Daoy (cell line): ENCODE measurements at regions not wholly inside any gene's neighbourhood (a gene's known extent, or its start where the extent isn't known, plus 50 kb on each side); places are given as distances from the start of the nearest gene placed in this dataset.

ENCODE experiments used
- DNase-seq: peaks from one replicate; pipeline ENCODE4 v3.0.0-alpha.2; 2015; ENCODE audit warnings: low read depth

DNA sequence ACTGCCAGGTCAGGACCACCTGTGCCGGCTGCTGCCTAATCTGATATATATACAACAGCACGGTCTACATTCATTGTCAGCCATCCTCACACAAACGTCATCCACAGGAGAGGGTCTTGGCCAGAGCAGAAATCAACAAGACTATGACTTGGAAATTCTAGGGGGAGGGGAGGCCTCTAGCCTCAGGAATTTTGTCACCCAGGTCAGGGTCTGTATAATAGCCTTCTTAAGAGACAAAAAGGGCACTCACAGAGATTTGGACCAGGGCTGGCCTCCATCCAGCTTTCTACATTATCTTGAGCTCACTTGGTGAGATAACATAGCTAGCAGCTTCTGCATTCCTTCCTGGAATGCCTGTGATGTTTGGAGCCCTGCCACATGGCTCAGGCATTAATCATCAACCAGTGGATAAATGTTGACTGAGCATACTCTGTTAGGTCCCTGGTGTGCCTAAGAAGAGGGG lies 50.4 kb upstream of the CTIF start:
- peak; percentile 92 for DNase-seq

DNA sequence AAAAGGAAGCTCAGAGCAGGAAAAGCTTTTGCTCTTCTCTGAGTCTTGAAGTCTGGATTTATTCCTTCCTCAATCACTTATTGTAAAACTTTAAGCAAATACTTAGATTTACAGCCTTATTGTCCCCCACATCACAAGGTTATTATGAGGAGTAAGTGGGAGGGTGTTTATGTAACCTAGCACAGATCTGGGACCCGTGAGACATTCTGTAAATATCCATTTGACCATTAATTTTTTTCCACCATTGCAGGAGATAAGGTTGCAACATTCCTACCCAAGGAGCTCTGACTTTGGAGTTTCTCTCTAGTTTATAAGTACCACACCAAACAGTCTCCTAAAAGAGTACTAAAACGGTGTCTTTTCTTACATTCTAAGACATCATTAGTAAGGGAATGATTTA lies 52.1 kb upstream of the CTIF start:
- DNase-seq, result peak; percentile 26

DNA sequence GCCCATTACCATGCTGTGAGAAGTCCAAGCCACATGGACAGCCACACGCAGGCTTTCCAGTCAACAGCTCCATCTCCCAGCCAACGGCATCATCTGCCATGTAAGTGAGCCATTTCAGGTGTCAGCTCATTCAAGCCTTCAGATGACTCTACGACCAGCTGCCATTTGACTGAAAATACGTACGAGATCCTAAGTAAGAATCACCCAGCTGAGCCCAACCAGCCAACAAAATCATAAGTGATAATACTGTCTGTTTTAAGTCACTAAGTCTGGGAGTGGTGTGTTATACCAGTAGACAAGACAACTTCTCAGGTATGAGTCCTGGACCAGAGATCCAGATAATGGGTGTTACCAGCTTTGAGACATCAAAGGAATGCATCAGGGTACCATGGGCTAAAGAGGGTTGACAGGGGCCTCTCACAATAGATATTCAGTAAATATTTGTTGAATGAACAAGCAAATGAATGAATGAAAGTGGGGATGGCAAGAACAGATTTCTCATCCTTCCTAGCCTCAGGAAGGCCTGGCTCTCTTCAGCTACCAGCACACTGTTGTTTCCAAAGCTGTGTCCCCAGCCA lies 52.9 kb upstream of the CTIF start:
- DNase-seq, result no peak

DNA sequence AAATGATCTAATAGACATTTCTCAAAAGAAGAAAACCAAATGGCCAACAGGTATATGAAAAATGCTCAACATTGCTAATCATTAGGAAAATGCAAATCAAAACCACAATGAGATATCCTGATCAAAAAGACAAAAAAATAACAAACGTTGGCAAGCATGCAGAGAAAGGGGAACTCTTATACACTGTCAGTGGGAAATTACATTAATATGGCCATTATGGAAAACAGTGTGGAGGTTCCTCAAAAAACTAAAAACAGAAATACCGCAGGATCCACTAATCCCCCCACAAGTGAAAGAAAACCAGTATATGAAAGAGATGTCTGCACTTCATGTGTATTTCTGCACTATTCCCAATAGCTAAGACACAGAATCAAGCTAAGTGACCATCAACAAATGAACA lies 57.7 kb upstream of the CTIF start:
- DNase-seq, result no peak

DNA sequence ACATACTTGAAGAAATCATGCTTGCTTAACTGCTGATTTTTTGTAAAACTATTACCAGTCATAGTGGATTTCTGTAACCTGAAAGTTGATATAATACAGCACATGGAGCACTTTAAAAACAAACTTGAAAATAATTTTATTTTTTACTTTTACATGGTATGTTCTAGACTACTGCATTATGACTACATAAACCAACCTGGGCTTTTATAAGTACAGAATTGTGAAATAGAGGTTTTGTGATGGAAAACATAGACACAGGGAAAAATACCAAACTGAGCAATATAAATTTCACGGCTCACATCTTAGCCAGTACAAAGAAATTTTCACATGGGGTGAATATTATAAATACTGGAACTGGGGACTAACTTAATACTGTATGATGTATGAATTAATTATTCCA lies 59.3 kb upstream of the CTIF start:
- no peak for DNase-seq

DNA sequence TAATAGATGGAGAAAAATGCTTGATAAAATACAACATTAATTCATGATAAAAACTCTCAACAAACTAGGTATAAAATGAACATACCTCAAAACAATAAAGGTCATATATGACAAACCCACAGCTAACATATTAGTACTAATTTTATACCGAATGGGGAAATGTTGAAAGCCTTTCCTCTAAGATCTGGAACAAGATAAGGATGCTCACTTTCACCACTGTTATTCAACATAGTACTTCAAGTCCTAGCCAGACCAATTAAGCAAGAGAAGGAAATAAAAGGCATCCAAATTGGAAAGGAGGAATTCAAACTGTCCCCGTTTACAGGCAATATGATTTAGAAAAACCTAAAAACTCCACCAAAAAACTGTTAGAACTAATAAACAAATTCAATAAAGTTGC lies 61.5 kb upstream of the CTIF start:
- DNase-seq, result no peak

DNA sequence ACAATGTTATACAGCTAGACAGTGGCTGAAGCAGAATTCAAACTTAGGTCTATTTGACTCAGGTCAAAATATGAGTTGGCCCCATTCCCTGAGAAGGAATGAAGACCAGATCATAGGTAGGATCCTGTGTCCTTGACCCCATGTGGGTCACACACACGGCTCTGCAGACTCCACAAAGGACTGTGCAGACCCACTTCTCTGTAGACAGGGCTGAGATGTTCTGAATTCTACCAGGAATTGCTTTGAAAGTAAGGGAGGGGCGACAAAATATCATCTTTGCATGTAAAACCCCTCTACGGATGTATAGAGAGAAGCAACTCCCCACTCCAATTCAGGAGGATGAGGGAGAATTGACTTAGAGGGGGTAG lies 62.3 kb upstream of the CTIF start:
- no peak for DNase-seq

DNA sequence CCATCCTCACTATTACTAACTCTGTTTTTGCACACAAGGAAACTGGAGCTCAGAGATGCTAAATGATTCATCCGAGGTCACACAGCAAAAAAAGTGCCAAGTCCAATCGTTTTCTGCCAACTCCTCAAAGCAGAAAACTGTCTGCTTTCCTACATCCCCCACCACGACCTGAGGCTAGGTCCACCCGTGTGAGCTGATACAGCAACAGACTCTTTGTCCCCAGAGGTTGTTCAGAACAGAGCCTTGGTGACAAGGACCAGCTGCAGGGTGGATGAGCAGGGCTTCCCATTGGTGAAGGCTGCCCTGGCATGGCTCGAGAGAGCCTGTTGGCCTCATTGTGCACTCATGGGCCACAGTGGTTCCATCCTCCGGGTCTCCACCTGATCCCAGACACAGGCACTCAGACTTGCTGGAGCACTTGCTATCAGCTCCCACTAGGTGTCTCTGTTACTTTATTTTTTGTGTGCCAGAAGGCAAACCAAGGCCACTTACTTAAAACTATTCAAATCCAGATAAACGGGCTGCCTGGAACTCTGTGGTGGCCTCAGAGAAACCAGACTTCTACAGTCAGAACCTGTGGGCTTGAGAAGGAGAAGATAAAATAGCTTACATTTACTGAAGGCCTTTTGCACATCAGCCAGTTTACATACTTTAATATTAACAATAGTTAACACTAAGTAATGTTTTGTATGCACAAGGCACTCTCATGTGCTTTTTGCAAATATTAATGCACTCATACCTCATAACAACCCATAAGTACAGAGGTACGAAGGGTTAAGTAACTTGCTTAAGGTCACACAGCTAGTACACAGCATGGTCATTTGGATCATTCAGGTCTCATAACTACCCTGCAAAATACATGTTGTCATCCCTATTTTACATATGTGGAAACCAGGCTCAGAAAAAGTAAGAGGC lies 62.9 kb upstream of the CTIF start:
- peak; percentile 55 for DNase-seq

DNA sequence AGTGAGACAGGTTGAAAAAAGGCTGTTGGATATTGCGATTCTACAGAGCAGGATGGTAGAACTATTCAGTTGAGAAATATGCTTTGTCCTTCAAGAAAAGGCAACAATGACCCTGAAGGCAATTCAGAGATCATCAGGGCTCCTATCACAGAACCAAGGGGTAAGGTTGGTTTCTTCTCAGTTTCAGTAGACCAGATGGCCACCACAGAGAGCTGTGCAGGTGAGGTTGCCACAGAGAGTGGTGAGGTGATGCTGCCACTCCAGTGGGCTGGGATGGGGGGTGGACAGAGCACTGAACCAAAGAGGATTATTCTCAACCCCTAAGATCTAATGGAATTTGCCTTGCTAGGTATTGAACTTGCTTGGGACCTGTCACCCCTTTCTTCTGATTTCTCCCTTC lies 64.6 kb upstream of the ZBTB7C start:
- DNase-seq, result no peak

DNA sequence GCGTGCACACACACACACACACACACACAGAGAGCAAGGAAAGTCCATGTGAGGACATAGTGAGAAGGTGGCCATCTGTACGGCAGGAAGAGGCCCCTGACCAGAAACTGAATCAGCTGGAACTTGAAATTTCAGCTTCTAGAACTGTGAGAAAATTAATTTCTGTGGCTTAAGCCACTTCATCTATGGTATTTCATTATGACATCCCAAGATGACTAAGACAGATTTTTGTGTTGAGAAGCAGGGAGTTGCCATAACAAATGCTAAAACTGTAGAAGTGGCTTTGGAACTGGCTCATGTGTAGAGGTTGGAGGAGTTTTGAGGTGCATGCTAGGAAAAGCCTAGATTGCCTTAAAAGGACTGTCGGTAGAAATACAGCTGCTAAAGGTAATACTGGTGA lies 63.4 kb upstream of the ZBTB7C start:
- DNase-seq, result no peak

DNA sequence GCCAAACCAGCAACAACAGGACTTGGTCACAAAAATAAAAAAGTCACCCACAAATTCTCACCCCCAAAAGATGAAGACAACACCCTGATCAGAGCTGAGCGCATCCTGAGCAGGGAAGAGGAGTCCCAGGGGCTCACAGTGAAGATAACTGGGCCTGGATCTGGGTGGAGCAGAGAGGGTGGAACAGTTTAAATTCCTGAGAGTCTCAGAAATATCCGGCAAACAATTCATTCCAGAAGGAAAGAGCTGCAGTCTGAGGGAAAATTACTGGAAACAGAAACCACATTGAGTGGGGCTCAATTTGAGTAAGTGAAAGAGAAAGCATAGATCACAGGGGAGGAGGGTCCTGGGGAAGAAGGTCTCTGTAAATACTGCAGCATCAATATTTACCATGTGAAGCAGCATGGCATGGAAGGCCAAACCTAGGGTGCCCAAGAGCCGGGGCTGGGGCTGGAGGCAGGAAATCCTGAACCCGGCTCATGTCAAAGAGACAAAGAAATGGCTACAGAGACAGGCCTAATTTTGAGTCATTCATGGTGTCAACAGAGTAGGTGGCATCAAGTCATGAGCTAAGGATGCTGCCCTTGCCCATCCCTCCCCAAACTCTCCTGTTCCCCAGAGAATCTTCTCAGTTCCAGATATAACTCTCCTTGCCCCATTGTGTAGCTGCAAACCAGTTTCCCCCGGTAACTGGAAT lies 61.4 kb upstream of the ZBTB7C start:
- DNase-seq, result no peak

DNA sequence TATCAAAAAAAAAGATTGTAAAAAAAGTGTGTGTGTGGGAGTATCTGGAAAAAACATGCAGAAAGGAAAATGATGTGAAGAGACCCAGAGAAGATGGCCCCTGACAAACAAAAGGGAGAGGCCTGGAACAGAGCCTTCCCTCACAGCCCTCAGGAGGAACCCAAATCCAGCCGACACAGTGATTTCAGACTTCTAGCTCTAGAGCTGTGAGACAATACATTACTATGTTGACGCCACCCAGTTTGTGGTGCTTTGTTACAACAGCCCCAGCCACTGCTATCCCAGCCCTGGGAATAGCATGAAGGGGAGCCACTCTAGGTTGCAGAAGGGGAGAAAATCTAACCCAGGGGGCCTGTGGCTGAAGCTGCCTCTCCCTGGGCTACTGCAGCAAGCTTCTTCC lies 59.0 kb upstream of the ZBTB7C start:
- no peak for DNase-seq

DNA sequence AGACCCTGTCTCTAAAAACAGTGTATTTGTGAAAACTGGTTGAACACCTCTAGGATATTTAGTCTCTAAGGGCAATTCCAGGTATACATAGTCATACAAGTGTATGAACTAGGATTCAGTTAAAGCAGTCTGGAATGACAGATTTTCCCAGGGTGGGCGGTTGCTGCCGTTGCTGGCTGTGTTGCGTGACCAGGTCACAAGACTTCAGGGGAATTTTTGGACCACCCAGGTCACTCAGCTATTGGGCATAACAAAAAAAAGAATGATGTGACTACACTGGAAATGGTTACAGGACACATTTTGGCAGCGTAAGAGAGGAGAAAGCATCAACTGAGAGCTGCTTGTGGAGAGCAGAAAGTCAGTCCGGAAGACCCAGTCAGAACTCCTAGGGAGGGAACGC lies 58.0 kb upstream of the ZBTB7C start:
- DNase-seq, result no peak

DNA sequence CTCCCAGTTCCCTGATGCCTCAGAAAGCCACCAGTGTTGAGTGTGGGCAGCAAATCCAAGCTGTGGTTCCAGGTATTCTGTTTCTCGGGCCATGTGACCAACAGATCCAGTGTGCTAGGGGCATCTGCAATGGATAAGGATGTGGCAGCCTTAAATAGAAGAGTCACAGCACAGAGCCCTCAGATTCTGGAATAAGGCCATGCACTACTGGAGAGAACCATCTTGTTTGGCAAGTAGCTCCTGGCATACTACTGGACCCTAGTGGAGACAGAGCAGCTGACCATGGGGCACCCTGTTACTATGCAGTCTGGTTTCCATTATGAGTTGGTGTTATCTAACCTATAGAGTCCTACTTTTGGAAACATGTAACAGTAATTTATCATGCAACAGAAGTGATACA lies 53.3 kb upstream of the ZBTB7C start:
- no peak for DNase-seq

DNA sequence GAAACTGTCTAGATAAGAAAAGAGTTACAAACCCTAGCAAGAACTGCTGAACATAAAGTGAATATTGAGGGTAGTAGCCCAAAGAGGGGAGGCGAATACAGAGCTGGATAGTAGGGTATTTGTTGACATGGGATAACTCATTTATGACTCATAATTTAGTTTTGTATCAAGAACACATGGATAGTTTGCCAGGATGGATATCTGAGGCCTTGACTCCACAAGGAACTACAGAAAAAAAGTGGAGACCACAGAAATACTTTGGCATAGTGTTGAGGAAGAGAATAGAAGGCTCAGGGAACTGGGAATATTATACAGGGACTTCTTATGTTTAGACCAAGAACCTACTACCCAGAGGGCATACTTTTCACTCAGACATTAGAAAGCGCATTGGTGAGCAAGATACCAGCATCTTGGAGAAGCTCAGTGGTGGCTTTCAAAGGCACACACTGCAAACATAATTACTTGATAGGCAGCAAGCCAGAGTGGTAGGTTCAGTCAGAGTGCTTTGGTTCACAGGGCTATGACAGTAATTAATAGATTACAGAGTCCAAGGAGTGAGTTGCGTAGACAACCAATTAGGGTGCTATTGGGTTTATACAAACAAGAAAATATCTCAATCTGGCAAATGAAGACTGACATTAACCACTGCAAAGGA lies 51.9 kb upstream of the ZBTB7C start:
- no peak for DNase-seq

DNA sequence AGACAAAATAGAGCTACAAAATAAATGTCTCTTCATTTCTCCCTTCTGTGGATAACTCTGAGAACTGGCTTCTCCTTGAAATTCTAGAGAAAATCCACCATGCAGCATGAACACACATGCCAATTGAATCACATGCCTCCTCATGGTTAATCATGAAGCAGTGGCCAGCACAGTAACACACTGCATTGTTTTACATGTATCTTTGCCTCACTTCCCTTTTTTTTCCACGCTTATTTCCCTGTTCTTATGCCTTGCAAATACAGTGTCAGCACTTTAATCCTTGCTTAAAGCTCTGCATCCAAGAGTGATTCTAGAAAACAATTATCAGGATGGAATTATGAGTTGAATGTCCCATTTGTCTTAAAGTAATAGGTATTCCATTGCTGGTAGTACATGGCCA lies 50.3 kb upstream of the ZBTB7C start:
- DNase-seq, result no peak

DNA sequence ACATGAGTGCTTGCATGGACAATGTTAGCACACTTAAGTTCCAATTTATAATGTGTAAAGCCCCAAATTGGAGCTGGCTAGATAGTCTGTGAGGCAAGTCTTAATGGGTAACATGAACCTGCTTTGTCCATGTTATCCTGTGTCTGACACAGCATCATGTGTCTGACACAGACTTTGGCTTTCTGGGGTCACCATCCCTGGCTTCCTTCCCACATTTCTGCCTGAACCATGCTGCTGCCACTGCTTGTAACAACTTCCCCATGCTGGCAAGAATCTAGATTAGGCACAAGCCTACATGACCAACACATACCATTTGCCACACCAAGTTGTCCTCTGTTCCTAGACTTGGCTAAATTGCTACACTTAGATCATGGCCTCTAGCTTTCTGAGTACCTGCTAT lies 49.8 kb upstream of the ZBTB7C start:
- DNase-seq, result no peak
